DMS153 (cell line): ENCODE measurements at regions not wholly inside any gene's neighbourhood (a gene's known extent, or its start where the extent isn't known, plus 50 kb on each side); places are given as distances from the start of the nearest gene placed in this dataset.
"Not testable (repeated sequence)": the region's sequence is repeated elsewhere in the genome, so short reads cannot be mapped to it uniquely, and the experiment has no call there.

Source experiments
- DNase-seq: peaks from one replicate; lab custom pipeline; 2025; lab: John Stamatoyannopoulos, UW

DNA sequence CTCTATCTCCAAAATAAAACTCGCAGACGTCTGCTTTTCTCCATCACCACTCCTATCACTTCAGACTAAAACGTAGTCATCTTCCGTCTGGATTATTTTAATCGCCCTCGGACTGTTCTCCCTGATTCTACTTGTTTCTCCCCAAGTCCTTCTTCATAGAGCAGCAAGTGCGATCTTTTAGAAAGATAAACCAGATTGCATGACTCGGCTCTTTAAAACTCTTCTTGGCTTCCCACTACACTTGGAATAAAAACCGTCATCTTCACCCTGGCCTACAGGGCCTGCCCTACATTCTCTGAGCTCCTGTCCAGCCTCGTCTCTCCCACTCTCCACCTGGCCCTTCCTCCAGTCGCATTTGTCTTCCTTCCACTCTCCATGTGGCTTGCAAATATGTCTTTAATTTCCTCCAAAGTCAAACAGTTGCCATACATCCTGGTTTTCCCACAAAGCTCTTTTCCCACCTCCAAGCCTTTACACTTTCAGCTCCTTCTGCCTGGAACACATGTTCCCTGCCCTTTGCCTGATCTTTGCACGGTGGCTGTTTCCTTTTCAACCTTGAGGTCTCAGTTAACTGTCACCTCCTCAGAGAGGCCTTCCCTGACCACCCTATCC is 70.5 kb upstream of the DHX40 start:
- DNase-seq: no peak

DNA sequence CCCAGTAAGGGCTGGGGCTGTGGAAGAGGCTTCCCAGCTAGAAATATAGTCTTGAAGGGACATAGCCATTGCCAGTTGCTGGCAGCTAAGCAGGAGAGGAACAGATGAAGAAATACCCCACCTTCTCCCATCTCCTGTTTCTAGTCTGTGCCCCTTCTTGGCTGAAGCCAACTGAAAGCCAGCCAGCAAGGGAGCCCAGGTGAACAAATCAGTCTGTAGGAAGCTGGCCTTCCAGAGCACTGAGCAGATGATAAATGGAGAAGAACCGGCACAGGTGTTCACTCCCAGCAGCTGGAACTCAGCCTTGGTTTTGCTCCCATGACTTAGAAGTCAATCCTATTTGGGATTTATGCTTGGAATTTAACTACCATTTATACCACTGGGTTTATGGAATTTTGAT is 69.2 kb upstream of the DHX40 start:
- DNase-seq: no peak

DNA sequence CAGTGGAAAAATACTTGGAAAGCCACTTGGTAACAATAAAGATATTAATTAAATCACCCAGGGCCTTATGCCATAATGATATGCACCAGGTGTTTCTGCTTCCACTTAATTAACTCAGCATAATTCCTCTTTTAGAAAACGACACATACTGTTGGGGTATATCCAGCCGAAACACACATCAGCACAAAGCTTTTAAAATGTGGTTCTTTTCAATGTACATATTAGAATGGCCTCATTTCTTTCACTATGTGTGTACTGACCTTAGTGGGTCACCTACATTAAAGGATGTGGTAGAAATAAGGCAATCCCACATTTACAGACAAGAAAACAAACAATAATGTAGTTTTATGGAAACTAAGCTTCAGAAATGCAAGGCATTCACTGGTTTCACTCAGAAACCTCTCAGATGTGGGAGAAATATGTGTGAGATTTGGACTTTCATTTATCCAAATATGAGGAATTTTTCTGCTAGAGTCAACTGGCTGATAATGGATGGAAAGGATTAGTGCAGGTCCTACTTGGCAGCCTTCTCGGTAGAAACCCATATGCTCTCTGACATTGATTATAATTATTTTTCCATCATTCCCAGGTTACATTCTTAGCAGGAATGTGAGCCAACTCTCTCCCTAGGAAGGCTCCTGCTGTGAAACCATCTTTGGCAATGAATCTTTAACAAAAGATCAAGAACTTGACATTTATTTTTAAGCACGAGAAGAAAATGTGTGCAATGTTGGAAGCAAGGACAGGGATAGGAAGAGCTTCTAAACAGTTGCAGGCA is 66.7 kb upstream of the DHX40 start:
- DNase-seq: no peak

DNA sequence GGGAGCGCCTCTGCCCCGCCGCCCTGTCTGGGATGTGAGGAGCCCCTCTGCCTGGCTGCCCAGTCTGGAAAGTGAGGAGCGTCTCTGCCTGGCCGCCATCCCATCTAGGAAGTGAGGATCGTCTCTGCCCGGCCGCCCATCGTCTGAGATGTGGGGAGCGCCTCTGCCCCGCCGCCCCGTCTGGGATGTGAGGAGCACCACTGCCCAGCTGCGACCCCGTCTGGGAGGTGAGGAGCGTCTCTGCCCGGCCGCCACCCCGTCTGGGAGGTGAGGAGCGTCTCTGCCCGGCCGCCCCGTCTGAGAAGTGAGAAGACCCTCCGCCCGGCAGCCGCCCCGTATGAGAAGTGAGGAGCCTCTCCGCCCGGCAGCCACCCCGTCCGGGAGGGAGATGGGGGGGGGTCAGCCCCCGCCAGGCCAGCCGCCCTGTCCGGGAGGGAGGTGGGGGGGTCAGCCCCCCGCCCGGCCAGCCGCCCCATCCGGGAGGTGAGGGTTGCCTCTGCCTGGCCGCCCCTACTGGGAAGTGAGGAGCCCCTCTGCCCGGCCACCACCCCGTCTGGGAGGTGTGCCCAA is 65.2 kb upstream of the DHX40 start:
- DNase-seq: not testable (repeated sequence)

DNA sequence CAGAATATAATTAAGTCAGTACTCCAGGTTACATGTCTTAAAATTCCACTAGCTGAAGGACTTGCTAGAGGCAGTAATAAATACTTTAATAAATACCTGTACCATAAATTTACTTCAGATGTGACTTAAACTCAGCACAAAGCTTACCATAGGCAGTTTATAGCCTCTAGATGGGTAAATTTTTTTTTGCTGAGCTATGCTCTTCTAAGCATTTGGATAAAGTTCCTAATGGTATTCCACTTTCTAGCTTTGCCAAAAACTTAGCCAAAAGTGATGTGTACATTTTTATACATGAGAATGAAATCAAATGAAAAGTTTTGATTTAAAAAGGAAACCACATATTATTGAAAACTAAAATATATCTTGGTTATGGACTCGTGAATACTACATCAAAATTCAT is 63.7 kb upstream of the DHX40 start:
- no peak for DNase-seq

DNA sequence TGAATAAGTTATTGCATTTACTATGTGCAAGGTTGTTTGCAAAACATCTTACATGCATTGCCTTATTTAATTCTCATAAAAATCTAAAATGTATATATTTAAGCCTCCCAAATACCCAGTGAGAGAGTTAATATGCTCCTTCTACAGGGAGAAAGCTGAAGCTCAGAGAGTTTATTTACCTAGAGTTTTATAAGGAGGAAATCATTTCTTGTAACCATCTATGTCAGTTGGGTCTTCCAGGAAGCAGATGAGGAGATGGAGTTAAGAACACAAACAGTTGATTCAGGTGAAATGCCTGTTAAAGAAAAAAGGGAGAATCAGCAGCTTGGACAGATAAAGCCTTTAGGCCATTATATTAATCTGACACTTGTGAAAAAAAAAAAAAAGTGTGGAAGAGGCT is 62.6 kb upstream of the DHX40 start:
- DNase-seq: no peak

DNA sequence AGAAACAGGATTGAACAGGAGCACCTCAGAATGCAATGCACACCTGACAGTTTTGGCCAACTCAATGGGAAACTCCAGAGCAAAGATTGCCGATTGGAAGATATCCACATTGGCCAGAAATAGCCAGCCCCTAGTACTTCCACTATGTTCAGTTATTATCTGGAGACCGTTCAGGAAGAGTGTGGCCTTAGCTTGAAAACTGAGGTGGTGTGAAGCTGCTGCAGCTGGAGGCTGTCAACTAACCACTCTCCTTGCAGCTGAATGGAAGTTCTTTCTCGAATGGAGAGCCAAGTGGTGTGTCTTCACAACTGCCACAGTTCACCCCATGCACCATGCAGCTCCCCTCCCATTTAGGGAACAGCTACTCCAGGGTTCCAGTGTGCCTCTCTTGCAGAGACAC is 61.9 kb upstream of the DHX40 start:
- DNase-seq: no peak

DNA sequence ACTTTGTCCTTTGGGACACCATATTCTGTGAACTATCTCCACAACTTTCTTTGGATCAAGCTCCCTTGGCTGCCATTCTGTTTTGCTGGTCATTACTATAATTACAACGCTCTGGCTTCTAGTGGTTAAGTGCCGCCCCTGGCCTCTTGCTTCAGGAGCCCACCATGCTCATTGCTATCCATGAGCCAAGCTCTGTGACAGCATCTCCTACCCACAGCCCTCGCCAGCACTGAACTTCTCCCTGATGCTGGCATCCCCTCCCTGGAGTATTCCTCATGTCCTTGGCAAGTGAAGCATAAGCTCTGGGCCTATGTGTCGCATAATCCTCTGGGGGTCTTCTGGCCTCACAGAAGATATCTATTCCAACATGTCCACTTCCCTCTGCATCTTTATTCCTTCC is 60.6 kb upstream of the DHX40 start:
- no peak for DNase-seq

DNA sequence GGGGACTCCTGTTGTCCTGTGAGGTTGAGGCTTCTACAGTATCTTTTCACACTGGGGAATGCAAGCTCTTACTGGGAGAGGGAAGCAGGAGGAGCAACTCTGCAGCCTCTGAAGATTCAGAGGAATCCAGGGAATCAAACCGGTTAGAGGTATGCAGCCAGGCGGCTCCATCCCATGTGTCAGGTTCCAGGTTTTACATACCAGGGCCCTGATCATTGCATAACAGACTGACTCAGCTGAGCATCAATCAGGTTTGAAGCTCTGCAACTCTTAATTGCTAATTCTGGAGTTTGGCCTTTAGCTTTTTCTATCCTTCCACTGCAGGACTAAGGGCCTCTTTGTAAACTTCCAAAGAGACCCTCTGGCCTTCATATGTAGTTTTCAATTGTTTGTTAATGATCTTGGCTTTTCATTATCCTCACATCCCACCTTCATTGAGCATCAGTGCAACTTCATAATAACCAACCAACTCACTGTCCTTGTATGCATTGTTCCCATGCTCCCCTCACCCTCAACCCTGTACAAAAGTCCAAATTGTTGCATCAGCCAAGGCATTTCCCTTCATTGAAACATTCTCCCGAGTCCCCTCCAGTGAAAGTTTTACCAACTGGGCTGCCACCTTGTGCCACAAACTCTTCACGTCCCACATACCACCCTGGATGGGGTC is 59.7 kb upstream of the DHX40 start:
- DNase-seq: no peak

DNA sequence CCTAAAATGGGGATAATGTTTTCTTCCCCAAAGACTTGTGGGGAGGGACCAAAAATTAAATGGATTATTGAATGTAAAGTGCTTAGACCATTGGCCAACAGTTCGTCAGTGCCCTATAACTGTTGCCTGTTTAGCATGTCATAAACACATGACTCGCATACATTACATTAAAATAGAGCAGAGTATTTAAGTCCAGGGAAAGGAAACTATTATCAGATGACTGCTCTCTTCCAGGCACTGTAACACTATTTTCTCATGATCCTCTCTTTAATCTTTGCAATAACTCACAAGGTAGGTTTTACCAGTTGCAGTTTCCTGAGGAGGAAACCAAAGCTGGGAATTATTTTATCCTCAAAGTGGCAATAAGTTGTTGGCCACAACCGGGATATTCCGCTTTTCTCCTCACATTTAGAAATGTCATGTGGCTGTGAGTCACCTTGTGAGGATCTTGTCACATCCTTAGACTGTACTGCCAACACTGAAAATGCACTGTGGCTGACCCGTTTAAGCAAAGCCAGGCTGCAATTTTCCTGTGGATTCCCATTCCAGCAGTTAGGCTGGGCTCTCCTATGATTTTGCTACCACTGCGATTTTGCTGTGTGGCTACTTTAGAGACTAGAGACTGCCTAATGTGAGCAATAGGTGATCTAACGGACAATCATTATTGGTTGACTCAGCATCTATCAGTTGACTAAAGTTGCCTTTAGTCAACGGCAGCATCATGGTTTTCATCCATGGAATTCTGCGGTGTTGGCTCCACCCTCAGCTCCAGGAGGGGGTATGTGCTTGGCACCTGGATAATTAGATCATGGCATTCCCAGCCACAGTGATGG is 58.3 kb upstream of the DHX40 start:
- DNase-seq: no peak

DNA sequence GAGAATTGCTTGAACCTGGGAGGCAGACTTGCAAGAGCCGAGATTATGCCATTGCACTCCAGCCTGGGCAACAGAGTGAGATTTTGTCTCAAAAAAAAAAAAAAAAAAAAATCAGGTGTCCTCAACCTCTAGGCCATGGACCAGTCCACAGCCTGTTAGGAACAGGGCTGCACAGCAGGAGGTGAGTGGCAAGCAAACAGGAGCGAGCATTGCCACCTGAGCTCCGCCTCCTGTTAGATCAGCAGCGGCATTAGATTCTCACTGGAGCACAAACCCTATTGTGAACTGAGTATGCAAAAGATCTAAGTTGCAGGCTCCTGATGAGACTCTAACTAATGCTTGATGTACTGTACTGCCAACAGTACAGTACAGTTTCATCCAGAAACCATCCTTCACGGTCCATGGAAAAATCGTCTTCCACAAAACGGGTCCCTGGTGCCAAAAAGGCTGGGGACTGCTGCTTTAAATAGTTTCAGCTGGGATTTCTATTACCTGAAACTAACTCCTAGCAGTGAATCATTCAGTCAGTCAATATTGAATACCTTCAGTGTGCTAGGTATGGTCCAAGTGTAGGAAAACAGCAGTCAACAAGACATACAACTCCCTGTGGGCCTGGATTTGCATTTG is 56.3 kb upstream of the DHX40 start:
- DNase-seq: no peak

DNA sequence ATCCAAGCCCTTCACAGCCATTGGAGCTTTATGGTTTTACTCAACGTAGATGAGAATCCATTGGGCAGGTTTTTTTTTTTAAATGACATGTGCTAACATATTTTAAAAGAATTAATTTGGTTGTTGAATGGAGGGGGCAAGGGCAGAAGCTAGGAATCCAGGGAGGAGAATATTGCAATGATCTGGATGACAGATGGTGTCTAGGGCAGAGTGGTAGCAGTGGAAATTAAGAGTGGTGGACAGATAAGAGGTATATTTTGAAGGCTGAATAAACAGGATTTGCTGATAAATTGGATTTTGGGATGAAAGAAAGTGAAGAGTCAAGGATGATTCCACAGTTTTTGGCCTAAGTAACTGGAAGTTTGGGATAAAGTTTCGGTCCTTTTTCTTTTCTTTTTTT is 54.8 kb upstream of the DHX40 start:
- no peak for DNase-seq

DNA sequence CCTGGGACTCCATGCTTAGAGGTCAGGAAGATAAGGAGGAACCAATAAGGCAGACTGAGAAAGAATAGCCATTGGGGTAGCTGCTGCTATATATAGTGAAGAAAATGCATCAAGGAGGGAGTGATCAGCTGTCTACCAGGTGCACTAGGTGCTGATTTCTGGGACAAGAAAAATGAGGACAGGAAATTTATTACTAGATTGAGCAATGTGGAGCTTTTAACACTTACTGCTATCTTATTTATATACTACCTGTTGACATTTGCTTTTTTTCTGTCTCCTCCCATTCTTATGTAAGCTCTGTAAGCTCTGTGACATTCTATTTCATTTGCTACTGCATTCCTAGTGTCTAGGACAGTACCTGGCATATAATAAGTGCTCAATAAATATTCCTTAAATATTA is 53.7 kb upstream of the DHX40 start:
- no peak for DNase-seq

DNA sequence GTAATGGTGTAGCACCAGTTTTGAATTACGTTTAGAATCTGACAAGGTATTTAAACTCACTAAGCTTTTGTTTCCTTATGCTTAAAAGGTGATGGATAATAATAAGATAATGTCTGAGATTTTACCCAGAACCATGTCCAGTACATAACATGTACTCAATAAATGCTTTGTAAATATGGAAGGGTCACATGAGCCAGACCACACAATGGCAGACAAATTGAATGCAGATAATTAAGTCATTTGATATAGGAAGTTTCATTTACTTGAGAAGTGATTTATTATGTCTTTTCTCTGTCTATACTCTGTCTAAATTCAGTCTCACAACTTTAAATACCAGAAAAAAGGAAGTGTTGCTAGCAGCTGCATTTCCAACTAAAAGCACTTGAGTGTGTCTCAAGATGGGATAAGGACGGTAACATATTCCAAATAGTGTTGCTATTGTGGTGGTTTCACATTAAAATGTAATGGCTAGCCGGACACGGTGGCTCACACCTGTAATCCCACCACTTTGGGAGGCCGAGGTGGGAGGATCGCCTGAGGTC is 52.5 kb upstream of the DHX40 start:
- DNase-seq: no peak

DNA sequence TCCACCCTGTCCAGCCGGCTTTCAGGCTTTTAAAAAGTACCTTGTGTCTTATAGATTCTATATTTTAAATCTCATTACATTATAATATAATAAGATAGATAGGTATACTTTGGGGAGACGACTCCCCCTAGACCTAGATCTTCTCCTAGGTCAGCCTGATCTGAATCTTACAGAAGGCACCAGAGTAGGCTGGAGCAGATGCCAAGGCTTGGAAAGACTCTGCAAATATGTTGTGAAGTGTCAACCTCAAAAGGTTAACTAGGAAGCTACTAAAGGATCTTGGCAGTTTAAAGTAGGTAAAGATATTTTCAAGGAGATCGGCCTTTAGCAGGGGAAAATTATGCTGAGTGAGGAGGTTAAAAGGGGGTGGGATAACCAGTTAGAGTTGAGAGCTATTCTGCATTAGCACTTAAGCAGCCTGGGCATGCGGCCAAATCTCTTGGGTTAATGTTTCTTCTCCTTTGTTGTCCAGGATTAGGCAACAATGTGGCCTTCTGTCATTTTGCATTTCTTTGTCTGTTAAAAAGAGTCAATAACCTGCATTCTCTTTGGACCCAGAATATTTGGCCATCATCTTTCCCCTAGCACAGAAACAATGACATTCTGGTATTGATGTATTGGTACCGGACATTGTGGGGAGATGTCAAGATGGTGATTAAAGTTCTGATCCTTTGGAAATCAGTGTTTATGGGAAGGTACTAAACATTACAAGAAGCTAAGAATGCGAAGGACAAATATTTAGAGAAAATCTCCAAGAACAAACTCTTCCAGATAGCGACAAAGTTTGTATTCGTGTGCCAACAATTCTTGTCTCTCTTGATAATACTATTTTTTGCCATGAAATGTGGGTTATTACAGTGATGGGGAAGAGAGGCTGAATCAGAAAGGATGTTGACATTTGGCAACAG is 51.2 kb upstream of the DHX40 start:
- DNase-seq: peak; percentile 94
